Amygdala (tissue), 56 donors: ENCODE measurements at regions not wholly inside any gene's neighbourhood (a gene's known extent, or its start where the extent isn't known, plus 50 kb on each side); places are given as distances from the start of the nearest gene placed in this dataset.
A peak's percentile ranks its signal among the peaks of the same experiment; 100 is the strongest.

ENCODE experiments used
- DNase-seq, 56 donors: peaks; one replicate each; lab custom pipeline; 2025; lab: John Stamatoyannopoulos, UW

- DNase-seq: no peak
Measured at GRCh38 chr4:13190093-13190721, 293.9 kb downstream of the RAB28 start.

GRCh38 chr4:13184199-13184598 is 299.9 kb downstream of the RAB28 start:
- no peak for DNase-seq

- no peak for DNase-seq
Measured at GRCh38 chr4:13182133-13182532, 302.0 kb downstream of the RAB28 start.

GRCh38 chr4:13181681-13182080 is 302.5 kb downstream of the RAB28 start:
- no peak for DNase-seq

GRCh38 chr4:13180701-13181100 is 303.4 kb downstream of the RAB28 start:
- no peak for DNase-seq

GRCh38 chr4:13178621-13179020 is 305.5 kb downstream of the RAB28 start:
- DNase-seq: peak in 1 of 56 donors; percentile 1

- DNase-seq: no peak
Measured at GRCh38 chr4:13176741-13177142, 307.4 kb downstream of the RAB28 start.

- DNase-seq: no peak
Measured at GRCh38 chr4:13174926-13175325, 309.2 kb downstream of the RAB28 start.

GRCh38 chr4:13174001-13174400 is 310.1 kb downstream of the RAB28 start:
- no peak for DNase-seq

GRCh38 chr4:13171292-13172057 is 312.7 kb downstream of the RAB28 start:
- DNase-seq: no peak

GRCh38 chr4:13169731-13170525 is 314.2 kb downstream of the RAB28 start:
- no peak for DNase-seq

GRCh38 chr4:13168326-13168725 is 315.8 kb downstream of the RAB28 start:
- DNase-seq: no peak

GRCh38 chr4:13166214-13166613 is 317.9 kb downstream of the RAB28 start:
- DNase-seq: no peak

GRCh38 chr4:13164783-13165331 is 319.3 kb downstream of the RAB28 start:
- DNase-seq: no peak

- no peak for DNase-seq
Measured at GRCh38 chr4:13162886-13163285, 321.3 kb downstream of the RAB28 start.

- DNase-seq: no peak
Measured at GRCh38 chr4:13160920-13161319, 323.2 kb downstream of the RAB28 start.

GRCh38 chr4:13159041-13159620 is 325.0 kb downstream of the RAB28 start:
- no peak for DNase-seq

GRCh38 chr4:13151194-13151593 is 332.9 kb downstream of the RAB28 start:
- no peak for DNase-seq

- no peak for DNase-seq
Measured at GRCh38 chr4:13143222-13144070, 340.7 kb downstream of the RAB28 start.

- DNase-seq: no peak
Measured at GRCh38 chr4:13142726-13143125, 341.4 kb downstream of the RAB28 start.
